Activated gamma-delta T cell treated with anti-CD3 and anti-CD28 coated beads, Interleukin-2, amount 50 U/mL, for 16 hours (primary cell): ENCODE measurements at regions not wholly inside any gene's neighbourhood (a gene's known extent, or its start where the extent isn't known, plus 50 kb on each side); places are given as distances from the start of the nearest gene placed in this dataset.
"Not testable (repeated sequence)": the region's sequence is repeated elsewhere in the genome, so short reads cannot be mapped to it uniquely, and the experiment has no call there.

ENCODE experiments used
- DNase-seq: peaks from one replicate; pipeline ENCODE4 v3.0.0-alpha.2; 2020; ENCODE audit warnings: low read depth

DNA sequence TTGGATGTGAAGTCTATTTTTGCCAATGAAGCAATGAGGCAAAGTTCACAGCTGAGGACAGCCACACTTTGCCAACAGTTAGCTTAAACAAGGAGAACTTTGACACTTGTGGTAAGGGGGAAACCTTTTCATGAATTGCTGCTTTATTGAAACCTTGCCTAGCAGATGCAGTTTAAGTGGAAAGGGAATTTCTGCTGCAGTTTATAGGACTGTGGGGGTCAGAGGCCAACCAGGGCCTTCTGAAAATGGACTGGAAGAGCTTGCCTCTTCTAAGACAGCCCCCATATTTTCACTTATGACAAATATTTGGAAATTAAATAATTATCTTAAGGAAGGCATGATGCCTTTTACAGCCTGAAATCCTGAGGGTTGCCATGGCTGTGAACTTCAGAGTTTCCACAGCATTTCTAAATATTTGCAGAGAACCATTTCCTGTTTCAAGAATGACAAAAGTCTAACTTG lies 550.3 kb downstream of the RAB28 start:
- DNase-seq = no peak

DNA sequence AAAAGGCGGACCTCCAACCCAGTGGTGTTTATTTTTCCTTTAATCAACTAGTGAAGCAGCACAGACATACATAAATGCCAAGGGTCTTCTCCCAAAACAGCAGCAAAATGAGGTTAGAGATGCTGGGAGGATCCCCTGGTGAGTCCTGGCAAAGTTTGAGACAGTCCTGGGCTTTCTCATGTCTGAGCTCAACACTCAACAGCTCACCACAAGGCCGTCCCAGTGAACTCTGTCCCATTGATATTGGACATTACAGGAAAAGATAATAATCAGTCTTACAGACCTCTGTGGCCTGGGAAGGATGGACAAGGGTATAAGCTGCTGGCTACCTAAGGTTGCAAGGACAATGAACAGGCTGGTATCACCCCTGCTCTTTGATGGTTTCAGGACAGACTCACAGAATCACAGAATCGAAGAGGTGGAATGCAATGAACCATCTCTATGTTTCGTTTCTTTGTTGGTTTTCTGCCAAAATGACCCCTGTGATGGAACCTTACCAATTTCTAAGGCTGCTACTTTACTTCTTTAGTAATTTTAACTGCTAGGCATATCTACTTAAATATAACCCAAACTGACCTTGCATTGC lies 551.8 kb downstream of the RAB28 start:
- DNase-seq = no peak

DNA sequence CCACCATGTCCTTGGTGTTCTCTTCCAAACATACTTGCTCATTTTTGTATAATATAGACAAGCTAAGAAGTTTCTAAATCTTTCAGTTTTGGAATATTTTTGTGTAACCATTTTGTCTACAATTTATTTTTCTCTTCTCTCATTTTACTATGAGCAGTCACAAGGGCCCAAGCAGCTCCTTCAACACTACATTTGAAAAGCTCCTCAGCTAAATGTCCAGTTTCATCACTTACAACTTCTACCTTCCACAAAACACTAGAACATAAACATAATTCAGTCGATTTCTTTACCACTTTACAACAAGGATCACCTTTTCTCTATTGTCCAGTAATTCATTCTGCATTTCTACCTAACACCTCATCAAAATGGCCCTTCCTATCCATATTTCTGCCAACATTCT lies 554.4 kb downstream of the RAB28 start:
- DNase-seq = no peak

DNA sequence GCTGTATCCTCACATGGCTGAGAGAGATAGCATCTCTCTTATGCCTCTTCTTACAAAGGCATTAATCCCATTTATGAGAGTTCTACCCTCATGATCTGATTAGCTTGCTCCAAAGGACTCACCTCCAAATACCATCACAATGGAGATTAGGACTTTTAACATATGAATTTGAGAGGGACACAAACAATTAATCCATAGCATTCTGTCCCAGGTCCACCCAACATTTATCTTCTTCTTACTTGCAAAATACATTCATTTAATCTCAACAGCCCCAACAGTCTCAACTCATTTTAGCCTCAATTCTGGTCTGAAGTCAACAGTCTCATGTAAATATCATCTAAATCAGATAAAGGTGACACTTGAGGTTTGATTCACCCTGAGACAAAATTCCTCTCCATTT lies 555.4 kb downstream of the RAB28 start:
- DNase-seq = no peak

DNA sequence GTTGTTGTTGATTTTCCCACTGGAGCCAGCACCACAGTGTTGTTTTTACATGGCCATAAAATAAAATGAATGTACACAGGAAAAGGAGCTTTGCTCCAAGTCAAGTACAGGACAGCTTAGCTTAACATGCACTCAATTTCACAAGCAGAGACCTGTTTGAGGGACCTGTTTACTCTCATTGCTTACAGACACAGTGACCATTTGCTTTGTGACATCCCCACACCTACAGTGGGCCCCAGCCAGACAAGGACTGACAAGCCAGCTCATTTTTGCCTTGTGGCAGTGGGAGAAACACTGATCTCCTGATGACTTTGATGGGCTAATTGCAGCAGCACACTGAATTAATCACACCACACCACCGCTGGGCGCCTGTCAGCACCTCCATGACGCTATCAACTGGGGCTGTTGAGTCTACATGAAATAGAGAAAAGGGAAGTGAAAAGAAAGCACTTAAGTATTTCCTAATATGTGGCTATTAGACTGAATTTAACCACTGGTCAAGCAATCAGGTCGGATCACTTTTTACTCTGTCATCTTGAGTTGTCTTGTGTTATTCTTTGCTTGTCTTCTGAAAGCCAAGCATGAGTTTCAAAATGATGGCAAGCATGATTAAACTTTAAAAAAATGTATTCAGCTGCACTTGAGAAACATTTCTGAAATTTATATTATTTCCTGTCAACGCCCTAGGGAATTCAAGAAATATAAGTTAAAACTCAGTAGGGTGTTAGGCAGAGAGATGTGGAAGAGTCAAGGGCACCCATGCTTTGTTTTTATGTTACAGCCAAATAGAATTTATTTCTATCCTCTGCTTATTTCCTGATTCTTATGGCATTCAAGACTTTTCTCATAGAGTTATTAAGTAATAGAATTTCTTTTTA lies 557.7 kb downstream of the RAB28 start:
- DNase-seq = no peak

DNA sequence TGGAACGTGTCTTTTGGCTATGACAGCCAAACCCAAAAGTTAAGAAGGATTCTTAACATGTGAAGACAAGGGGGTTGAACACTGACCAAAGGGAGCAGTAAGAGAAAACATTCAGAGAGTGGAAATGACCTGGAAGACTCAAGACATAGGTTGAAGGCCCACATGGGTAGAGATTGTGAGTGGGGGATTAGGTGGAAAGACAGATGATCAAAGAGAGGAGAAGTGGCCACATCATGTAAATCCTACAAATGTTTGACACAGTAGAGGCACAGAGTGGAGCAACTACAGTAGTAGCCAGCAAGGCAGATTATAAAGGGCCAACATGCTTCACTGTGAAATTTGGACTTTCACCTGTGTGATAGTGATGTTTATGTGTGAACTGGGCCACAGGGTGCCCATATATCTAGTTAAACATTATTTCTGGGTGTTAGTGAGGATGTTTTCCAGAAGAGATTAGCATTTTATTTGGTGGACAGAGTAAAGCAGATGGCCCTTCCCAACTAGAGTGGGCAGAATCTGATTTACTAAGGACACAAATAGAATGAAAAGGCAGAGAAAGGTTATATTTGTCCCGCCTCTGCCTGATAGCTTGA lies 559.3 kb downstream of the RAB28 start:
- DNase-seq = no peak

DNA sequence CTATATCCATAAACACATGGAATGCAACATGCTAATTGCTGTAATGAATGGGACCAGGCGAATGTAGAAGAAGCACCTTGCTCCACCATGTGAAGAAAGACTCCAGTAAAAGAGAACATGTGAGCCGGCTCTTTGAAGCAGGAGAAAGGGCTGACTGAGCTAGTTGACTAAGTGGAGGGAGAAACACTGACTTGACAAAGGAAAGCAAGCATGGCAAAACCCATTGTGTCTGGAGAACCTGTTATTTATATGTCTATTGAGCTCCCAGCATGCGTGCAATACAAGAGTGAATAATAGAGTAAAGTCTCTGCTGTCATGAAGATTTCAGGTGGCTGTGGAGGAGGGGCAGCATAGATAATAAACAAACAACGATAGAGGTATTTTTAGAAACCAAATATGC lies 559.9 kb downstream of the RAB28 start:
- DNase-seq = no peak

DNA sequence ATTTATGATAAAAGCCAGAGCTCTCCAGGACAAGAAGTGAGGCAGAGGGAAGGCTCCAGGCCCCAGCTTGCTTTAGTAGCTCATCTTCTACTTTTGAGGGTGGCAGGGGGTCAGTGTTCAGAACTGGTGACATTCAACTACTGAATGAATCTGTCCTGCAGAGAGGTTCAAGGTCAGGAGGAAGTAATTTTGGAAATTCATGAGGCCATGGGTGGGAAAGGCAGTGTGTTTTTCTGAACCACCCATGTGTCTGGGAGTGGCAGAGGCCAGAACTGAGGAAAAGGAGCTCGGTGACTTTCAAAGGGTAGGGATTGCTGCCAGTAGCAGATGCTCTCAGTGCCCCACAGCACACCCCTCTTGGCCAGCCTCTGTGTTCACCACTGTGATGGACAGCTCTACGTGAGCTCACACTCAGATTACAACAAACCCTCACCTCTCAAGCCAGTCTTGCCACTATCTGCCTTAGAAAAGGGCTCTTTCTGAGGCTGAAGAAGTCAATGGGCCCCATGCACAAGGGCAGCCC lies 571.2 kb downstream of the RAB28 start:
- DNase-seq = no peak

DNA sequence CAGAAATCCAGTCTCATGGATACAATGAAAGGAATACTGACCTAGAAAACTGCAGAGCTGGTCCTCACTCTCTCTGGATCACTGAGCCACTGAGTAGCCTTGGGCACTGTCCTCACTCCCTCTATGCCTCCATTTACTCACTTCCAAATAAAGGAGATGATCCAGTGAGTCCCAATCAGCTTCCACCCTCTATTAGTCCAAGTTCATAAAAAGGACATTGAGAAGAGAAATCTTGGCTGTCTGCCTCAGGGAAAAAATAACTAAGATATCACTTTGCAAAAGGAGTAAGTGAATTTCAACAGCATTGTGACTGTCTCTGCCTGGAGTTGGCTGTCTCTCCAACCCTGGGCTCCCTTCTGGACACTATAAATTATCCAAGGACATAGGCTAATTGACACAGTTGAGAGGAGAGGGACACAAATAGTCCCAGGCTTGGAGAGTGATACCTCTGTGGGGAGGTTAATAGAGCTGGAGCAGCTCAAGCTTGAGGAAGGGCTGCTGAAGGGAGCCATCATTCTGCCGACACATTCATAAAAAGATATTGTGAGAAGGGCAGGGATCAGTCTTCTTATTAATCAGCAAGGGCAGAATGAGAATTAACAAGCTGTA lies 572.3 kb downstream of the RAB28 start:
- no peak for DNase-seq

DNA sequence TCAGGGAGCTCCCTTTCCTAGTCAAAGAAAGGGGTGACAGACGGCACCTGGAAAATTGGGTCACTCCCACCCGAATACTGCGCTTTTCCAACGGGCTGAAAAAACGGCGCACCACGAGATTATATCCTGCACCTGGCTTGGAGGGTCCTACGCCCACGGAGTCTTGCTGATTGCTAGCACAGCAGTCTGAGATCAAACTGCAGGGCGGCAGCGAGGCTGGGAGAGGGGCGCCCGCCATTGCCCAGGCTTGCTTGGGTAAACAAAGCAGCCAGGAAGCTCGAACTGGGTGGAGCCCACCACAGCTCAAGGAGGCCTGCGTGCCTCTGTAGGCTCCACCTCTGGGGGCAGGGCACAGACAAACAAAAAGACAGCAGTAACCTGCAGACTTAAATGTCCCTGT lies 580.5 kb downstream of the RAB28 start:
- DNase-seq = not testable (repeated sequence)

DNA sequence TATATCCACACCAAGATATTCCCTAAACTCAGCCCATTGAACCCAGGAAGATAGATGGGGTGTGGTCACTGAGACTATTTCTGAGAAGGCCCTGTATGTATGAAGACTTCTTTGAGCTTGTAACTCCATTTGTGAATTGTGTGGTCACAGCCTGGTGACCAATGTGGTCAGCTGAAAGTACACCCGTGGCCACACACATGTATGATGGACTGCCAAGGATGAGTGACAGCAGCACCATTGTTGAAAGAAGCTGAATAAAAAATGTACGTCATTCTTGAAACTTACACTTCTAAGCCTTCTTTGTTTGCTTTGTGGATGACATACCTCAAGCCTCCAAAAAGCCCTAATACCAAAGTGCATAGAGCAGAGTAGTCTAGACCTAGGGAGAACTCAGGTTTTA lies 581.4 kb downstream of the RAB28 start:
- no peak for DNase-seq

DNA sequence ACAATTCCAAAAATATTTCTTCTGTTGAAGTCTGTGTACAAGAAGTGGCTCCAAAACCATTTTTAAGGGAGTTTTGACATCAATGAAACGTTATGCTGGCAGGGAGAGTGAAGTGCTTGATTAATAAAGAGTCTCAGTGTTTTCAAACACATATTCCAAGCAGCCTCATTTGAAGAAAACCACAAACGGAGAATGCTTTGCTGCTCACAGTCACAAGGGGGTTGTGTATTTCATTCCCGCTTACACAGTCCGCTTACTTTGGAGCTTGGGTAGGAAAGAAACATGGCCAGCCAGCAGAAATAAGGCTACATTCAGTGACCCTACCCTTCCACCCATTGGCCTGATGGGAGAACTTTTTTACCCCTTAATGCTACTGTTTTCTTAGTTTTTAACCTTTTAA lies 586.2 kb downstream of the RAB28 start:
- DNase-seq = no peak

DNA sequence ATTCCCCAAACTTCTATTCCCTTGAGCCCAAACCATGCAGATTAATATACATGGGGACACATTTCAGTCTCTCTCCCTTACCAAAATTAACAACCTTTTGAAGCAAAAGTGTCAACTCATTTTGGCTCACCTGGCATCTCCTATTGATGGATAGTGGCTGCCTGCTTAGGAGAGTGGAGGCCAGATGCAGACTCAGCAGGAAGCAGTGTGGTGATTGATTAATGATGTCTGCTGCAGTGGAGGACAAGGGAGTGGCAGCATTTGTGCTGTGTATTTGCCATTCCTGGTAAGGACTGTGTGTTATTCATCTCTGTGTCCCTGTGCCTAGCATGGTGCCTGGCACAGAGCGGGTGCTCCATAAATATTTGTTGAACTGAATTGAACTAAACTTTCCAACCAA lies 590.1 kb downstream of the RAB28 start:
- DNase-seq = no peak

DNA sequence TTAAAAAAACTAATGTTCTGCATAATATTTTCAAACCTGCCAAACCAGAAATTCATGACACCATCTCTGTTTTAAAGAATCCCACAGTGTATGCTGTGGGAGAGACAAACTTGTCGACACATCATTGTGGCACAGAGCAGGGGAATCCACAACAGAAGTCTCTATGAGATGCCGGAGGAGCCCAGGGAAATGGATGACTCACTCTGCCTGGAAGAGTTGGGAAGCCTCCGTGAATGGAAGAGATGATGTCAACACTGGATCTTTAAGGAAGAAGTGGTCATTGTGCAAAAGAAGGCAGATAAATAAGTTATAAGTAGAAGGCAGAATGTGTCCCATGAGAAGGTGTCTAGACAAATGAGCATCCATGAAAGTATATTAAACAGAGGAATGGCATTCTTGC lies 595.1 kb downstream of the RAB28 start:
- DNase-seq = no peak

DNA sequence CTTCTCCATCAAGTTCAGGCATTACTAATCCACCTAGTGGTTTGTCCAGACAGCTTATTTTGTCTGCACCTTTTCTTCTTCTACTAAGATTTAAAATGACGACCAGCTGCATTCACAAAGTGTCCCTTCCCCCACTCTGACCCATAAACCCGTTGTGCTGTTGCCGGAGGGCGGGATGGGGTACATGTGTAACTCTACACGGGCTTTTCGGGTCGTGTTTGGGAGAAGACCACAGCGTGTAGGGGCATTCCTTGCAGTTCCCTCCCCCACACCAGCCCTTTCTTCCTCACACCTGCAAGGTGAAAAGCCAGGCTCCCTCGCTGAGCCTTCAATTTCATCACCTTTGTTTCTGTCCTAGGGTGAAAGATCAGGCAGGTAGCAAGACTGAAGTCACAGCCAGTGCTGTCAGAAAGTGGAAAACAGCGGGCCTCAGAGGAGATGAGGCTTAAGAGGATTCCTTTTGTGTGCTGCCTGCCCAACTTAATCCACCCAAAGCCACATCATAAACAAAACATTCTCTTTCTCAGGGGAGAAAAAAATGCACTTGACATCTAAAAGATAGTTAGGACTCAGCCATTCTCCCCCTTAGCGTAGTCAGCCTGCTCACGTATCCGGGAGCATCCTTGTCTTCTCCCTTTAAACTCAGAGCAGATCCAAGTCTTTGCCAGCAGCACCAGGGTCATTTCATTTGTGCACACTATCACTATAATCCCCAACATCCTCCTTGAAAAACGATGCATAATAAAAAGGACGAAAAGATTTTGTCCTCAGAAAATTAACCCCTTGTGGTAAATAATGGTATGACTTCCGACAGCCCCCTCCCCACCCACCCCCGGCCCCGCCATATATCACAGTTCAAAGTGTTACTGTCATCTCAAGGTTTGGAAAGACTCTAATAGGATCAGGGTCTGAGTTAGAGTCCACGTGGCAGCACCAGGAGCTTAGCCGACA lies 599.0 kb downstream of the RAB28 start:
- DNase-seq = no peak

DNA sequence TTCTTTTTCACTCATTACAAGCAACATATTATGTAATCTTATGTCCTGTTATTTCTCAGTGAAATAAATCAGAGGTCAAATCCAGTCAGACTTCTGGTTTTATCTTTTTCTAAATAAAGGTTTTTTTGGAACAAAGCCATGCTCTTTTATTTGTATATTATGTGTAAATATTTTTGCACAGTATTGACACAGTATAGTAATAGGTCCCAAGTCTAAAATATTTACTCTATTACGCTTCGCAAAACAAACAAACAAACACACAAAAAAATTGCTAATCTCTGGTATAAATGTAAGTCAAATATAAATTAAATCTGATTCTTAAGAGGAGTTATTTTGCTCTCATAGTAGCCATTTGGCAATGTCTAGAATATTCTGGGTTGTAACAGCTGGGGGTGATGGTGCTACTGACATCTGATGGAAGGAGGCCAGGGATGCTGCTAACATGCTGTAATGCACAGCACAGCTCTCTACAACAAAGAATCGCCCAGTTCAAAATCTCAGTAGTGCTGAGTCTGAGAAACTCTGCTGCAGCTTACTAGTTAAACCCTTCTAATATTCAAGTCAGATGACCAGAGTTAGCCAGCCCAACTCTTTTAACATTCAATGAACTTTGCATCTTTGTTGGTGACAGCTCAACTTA lies 602.1 kb downstream of the RAB28 start:
- no peak for DNase-seq

DNA sequence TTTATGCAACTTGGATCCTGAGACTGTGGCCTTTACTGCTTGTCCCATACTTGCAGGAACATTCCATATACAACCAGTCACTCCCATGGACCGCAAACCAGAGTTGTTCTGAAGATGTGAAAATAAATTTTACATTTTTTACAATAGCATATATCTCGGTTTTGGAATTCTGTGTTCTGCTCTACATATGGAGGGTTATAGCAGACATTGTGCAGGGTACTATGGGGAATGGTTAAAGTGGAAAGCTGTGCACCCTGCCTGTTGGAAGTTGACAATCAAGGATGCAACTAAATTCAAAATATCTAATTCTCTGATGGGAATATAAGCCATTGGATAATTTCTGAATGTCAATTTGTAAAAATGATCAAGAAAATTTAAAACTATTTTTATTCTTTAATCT lies 603.3 kb downstream of the RAB28 start:
- DNase-seq = no peak

DNA sequence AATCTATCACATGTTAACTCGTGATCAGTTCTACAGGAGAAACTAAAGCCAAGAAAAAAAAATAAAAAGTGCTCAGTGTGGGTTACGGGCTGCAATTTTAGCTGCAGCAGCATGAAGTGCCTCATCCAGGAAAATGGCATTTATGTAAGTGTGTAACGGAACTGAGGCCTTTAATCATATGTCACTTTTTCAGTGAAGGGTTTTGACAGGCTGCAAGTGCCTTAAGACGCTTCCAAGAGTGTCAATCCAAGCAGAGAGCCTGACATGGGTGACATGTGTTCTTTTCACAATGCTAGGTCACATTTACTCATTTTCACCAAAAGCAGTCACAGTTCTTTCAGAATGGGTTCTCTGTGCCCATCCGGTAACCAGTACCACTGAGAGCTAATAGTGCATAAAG lies 604.6 kb downstream of the RAB28 start:
- DNase-seq = no peak

DNA sequence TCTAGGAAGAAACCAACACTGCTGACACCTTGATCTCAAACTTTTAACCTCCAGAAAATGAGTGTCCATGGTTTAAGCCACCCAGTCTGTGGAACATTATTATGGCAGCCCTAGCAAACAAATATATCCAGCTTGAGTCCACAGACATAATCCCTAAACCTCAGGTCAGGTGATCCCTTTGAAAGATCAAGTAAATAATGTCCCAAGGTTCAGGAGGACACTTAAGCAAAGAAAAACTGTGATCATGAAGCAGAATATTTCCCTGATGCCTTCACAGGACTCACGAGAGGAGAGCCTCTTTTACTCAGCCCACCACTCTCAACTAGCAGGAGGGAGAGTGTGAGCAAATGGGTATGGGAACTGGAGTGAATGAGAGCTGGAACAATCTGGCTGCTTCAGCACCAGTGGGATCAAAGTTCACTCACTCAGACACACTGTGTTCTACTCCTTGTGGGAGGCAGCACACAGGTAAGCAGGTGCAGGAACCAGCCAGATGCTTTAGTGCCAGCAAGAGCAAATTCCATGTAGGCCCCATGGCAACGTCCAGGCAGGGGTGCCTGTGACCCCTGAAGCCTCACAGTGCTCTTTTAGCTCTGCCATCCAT lies 608.4 kb downstream of the RAB28 start:
- no peak for DNase-seq

DNA sequence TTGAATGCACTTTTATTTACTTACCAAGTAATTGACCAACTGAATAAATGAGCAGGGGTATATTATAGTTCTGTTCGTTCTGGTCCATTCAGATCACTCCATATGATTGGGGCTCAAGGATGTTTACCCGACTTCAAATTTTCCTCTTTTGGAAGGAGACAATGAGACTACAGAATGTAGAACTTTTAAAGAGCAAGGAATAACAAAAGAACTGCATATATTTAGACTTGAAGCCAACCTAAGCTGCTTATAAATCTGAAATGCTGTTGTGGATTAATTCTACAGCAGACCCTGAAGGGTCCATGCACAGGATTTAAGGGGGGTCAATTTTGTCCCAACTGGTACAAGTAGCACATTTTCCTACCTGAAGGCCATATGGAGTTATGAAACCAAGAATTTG lies 610.8 kb downstream of the RAB28 start:
- no peak for DNase-seq

DNA sequence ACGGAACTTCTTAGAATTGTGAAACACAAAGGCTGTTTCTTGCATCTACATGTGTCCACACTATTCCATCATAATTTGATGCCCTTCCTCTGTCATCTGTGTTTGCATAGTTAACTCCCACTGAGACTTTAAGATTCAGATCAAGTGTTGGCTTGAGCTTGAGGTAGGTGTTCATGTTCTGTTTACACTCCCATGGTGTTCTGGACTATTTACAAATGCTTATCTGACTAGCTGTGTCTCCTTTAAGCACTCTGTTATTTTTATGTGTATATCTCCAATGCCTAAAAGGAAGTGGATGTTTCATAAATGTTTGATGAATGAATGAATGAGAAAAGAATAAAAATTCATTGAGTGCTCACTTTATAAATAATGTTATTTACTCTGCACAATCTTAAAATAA lies 622.7 kb downstream of the RAB28 start:
- no peak for DNase-seq
